NCI-H146 treated with DMSO at 0.1 percent for 48 hours (cell line): ENCODE measurements at regions not wholly inside any gene's neighbourhood (a gene's known extent, or its start where the extent isn't known, plus 50 kb on each side); places are given as distances from the start of the nearest gene placed in this dataset.

ENCODE experiments used
- DNase-seq: peaks from one replicate; lab custom pipeline; 2025; ENCODE audit not compliant: unreplicated experiment; lab: John Stamatoyannopoulos, UW

GRCh38 chr1:218670875-218671274 is 325.7 kb downstream of the TGFB2 start:
- no peak for DNase-seq

GRCh38 chr1:218671573-218671972 is 326.4 kb downstream of the TGFB2 start:
- DNase-seq, result no peak

DNA sequence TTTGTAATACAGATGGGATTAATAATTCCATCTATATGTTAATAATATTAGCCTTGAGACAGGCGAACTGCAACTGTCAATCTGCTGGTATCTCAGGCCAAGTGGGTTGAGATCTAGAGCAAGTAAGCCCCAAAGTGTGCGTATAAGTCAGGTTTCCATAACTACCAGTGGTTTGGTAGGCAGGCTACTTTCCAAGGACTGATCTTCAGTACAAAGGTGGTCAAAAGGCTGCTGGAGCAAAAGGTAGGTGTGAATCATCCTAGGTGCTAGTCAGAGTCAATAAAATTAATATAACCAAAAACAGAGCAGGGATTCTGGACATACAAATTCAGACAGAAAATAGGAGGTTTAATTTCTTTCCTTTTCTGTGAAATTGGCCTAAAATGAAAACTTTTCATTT is 328.0 kb downstream of the TGFB2 start:
- no peak for DNase-seq

- no peak for DNase-seq
Measured at GRCh38 chr1:218674280-218674773, 329.2 kb downstream of the TGFB2 start.

- no peak for DNase-seq
Measured at GRCh38 chr1:218677026-218677425, 331.9 kb downstream of the TGFB2 start.

DNA sequence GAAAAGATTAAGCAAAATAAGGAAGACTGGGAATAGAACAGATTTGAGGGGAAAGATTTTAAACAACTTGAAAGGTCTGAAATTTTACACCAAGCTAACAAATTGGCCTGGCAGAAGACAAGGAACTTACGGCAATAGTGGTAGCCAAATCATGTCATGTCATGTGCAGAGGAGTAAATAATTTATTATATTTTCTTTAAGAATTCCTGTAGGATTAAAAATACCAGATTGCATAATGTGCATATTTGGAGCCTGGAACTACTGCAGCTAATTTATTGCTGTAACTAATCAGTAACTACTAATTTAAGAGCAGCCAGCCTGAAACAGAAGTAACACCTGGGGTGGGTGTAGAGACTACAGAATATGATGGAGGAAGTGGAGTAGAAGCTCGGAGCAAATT is 334.3 kb downstream of the TGFB2 start:
- DNase-seq, result no peak

DNA sequence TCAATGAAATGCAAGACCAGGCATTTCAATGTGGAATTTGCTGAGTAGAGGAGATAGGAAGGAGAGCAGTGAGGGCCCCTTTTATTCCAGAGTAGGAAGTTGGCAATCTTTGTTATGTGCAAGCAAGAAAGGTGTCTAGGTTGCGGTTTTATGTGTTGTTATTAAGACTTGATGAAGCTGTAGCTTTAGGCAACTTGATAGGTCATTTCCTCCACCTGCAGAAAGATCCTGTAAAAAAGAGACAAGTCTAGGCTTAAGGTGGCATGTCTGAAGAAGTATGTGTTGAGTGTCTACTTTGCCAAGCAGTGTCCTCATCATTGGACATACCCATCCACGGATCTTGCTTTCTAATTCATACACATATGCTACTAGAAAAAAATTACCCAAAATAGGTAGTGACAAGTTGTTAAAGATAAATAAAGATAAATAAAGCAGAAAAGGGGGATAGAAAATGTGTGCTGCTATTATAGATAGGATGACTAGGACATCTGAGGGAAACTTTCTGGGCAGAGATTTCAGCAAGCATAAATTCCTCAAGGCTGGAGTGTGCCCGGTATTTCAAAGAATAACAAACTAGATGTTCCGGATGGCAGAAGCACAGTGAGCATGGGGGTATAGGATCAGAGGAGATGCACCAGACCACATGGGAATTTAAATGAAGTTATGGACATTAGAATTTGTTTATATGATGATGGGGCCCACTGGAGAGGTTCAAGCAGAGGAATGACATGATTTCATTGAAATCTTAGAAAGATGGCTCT is 335.0 kb downstream of the TGFB2 start:
- DNase-seq, result no peak

DNA sequence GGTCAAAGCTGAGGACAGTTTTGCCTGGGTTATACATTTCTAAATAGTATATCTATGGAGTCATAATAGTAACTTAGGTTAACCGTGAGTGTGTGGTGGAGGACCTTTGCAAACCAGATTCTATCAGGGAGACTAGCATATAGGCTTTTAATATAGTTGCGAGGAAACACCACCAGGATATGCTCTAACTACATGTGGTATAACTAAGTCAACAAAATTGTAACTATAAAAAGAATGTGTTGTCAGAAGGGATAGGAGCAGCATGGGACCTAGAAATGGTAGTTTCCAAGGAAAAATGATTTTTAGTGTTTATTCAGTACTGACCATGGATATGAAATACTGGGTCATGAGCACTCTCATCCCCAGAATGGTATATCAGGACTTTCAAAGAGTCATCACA is 338.1 kb downstream of the TGFB2 start:
- DNase-seq, result no peak

DNA sequence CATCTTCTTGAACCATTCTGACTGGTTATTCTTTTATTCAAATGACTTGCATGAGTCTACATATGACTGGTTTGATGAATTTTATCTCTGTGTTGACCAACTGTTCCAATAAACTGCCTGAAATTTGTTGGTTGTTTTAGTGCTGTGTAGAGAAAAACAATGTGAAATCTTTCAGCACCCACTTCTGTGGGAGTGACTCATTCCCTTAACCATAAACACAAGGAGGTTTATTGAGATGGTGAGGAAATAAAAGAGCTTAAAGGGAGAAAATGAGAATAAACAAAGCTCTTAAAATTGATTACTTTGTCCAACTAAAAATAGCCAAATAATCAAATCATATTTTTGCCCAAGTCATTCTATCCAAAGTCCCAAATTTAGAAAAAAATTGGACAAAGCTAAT is 341.1 kb downstream of the TGFB2 start:
- no peak for DNase-seq

DNA sequence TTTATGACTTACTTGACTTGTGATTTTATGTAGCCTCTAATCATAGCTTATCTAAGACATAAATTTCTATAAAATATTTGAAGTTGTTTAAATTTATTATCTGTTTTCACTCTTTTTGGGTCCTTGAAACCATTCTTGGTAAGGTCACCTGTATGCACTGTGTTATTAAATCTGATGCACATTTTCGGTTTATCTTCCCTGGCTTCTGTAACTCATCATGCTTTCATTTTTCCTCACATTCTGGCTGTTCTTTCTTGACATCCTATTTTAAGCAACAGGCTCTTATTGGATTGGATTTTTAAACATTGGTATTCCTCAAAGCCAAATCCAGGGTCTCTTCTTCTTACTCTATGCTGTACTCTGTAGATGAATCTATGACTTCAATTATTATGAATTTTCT is 341.6 kb downstream of the TGFB2 start:
- DNase-seq, result no peak

DNA sequence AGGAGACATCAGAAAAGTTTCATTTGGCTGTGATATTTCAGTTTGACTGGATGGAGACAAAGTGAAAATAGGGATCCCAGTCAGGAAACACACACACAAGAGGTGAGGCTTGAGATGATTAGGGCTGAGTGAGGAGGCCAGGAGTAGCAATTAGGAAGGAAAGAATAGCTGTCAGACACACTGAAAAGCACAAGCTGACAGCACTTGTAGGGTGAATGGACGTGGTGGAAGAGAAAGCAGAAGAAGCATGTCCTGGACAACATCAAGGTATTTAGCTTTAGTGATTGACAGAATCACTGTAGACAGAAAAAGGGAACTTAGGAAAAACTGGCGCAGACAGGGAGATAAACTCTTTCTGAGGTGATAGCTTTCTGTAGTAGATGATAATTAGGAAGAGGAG is 347.7 kb downstream of the TGFB2 start:
- DNase-seq, result no peak

- no peak for DNase-seq
Measured at GRCh38 chr1:218693599-218693998, 348.5 kb downstream of the TGFB2 start.

DNA sequence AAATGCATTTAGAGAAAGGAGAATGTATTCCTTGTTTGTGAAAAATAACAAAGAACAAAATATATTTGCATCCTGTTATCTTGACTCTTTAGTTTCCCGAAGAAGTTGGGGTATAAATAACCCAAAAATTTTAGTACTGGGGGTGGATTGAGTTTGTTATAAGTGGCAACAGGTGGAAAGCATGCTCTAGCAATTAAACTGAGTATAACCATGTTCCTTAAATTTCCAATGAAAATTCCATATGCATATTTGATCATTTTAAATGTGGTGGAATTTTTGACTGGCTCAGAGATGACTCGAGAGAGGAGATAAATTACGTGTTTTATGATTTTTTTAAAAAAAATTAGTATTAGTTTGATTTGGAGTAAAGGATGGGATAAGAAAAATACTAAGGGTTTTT is 348.9 kb downstream of the TGFB2 start:
- DNase-seq, result no peak

GRCh38 chr1:218694636-218695035 is 349.5 kb downstream of the TGFB2 start:
- no peak for DNase-seq

GRCh38 chr1:218695525-218695924 is 350.4 kb downstream of the TGFB2 start:
- DNase-seq, result no peak

GRCh38 chr1:218698141-218698540 is 353.0 kb downstream of the TGFB2 start:
- no peak for DNase-seq

- DNase-seq, result no peak
Measured at GRCh38 chr1:218699421-218699820, 354.3 kb downstream of the TGFB2 start.

DNA sequence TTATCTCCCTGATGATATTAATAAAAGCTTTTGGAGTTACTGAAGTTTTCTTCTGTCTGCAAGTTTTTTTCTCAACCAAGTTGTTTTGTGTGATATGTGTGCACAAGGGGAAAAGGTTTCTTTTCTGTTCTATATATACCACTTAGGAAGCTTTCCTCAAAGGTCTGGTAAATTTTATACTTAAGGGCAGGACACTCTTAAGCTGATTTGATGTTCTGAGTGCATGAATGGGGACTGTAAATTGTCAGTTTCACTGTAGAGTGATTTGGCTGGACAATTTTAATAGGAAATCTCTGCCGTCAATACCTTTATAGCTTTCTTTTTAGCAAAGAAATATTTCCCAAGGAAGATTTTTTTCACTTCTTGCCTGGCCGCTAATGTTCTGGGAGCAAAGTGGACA is 354.7 kb downstream of the TGFB2 start:
- DNase-seq, result no peak

GRCh38 chr1:218700666-218701065 is 355.5 kb downstream of the TGFB2 start:
- no peak for DNase-seq

- DNase-seq, result no peak
Measured at GRCh38 chr1:218701131-218701530, 356.0 kb downstream of the TGFB2 start.

DNA sequence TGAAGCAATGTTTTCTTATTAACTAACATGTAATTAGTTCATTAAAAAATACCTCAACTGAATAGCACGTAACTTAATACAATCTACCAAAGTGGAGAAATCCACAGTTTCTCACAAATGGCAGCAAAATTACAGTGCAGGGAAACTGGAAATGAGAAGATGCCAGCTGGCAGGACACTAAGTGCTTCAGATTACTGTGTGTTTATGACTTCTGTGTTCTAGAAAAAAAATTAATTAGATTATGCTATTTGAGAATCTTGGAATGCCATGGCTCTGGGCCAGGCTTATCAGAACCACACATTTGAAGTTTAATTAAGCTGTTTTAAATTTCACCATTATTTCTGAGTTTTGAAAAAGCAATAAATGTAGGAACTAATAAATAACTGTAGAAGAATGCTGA is 357.6 kb downstream of the TGFB2 start:
- no peak for DNase-seq

GRCh38 chr1:218703836-218704235 is 358.7 kb downstream of the TGFB2 start:
- DNase-seq, result no peak

- no peak for DNase-seq
Measured at GRCh38 chr1:218705391-218705790, 360.3 kb downstream of the TGFB2 start.
